OCI-LY3 (cell line): ENCODE measurements at regions not wholly inside any gene's neighbourhood (a gene's known extent, or its start where the extent isn't known, plus 50 kb on each side); places are given as distances from the start of the nearest gene placed in this dataset.

Source experiments
- H2AFZ ChIP-seq: fragments of 200-600, 300-600 bp; shearing (Covaris generic); 2 replicates; pipeline ENCODE4 v1.6.0; 2014; ENCODE audit warnings: antibody characterized with exemption, low read depth, low read length
- H3K27ac ChIP-seq: fragments of 200-600, 300-600 bp; sonication (generic); 2 replicates; pipeline ENCODE4 v1.5.1; 2014; ENCODE audit warnings: mild to moderate bottlenecking, low read length, moderate library complexity, mixed read lengths
- H3K27me3 ChIP-seq: fragments of 200-600, 300-600 bp; sonication (generic); 2 replicates; pipeline ENCODE4 v1.6.1; 2014; ENCODE audit warnings: low read depth, low read length, mixed read lengths
- H3K36me3 ChIP-seq: fragments of 200-600, 300-600 bp; sonication (generic); replicated peaks from 2 replicates; pipeline ENCODE3; 2014; ENCODE audit warnings: low read depth, low read length, mixed read lengths
- H3K4me1 ChIP-seq: fragments of 300-600, 200-600 bp; sonication (generic); 2 replicates; pipeline ENCODE4 v1.6.1; 2014; ENCODE audit warnings: low read length, mixed read lengths
- H3K4me2 ChIP-seq: fragments of 200-600, 300-600 bp; sonication (generic); 2 replicates; pipeline ENCODE4 v1.6.1; 2014; ENCODE audit warnings: low read length, mixed read lengths
- H3K4me3 ChIP-seq: fragments of 300-600, 200-600 bp; sonication (generic); 2 replicates; pipeline ENCODE4 v1.5.1; 2014; ENCODE audit warnings: antibody characterized with exemption, mild to moderate bottlenecking, low read length, moderate library complexity
- H3K79me2 ChIP-seq: fragments of 300-600, 200-600 bp; shearing (Covaris generic); 2 replicates; pipeline ENCODE4 v1.6.1; 2014; ENCODE audit warnings: mild to moderate bottlenecking, low read length, mixed read lengths
- H3K9ac ChIP-seq: fragments of 300-600, 200-600 bp; shearing (Covaris generic); 2 replicates; pipeline ENCODE4 v1.6.0; 2014; ENCODE audit warnings: mild to moderate bottlenecking, low read length, moderate library complexity
- H3K9me3 ChIP-seq: fragments of 200-600, 300-600 bp; shearing (Covaris generic); 2 replicates; pipeline ENCODE4 v1.6.1; 2014; ENCODE audit warnings: low read length, mixed read lengths; ENCODE audit not compliant: insufficient read depth
- H4K20me1 ChIP-seq: fragments of 200-600, 300-600 bp; sonication (generic); 2 replicates; pipeline ENCODE4 v1.6.1; 2016; ENCODE audit warnings: low read length, mixed read lengths; ENCODE audit not compliant: insufficient read depth
- CTCF ChIP-seq: fragments of 200-600, 300-600 bp; sonication (generic); IDR thresholded peaks from 2 replicates; pipeline ENCODE4 v1.5.1; 2014; ENCODE audit warnings: antibody characterized with exemption, low read length, low read depth
- EZH2phosphoT487 ChIP-seq: fragments of 200-600 bp; shearing (Covaris generic); IDR thresholded peaks from 2 replicates; pipeline ENCODE4 v1.6.1; 2018; ENCODE audit warnings: antibody characterized with exemption, mixed run types, low read depth

GRCh38 chr2:105468582-105469042 is 69.8 kb upstream of the FHL2 start:
- H3K4me3 ChIP-seq, result no peak overlapping the region
- peaks cover 15% of the 10 kb centered on the region; the same call in 1 of the 2 replicates for H3K27me3 ChIP-seq
- TF ChIP-seq EZH2phosphoT487, result no peak
- no peaks in the 10 kb centered on the region for H3K4me1 ChIP-seq
- no peaks in the 10 kb centered on the region for H3K79me2 ChIP-seq
- H3K9ac ChIP-seq, result no peak overlapping the region
- no peaks in the 10 kb centered on the region for H3K36me3 ChIP-seq
- no peak overlapping the region for H3K27ac ChIP-seq
- no peaks in the 10 kb centered on the region for H3K9me3 ChIP-seq
- H3K4me2 ChIP-seq, result no peak overlapping the region
- no peaks in the 10 kb centered on the region for H4K20me1 ChIP-seq
- no peak overlapping the region for H2AFZ ChIP-seq

GRCh38 chr2:105464325-105464724 is 65.5 kb upstream of the FHL2 start:
- Histone ChIP-seq H3K36me3 (no peaks in the 10 kb centered on the region), H4K20me1 (no peaks in the 10 kb centered on the region), H3K4me3 (no peak overlapping the region), H3K27ac (no peak overlapping the region), H3K4me1 (no peaks in the 10 kb centered on the region), H3K4me2 (no peak overlapping the region), H3K79me2 (no peaks in the 10 kb centered on the region), H2AFZ (no peak overlapping the region), H3K9ac (no peak overlapping the region), H3K27me3 (0 out of 2 replicates have a peak, but pooled peaks cover 4% of the 10 kb centered on the region), H3K9me3 (no peaks in the 10 kb centered on the region)
- TF ChIP-seq CTCF (no peak), EZH2phosphoT487 (no peak)

GRCh38 chr2:105460048-105460732 is 61.3 kb upstream of the FHL2 start:
- no peaks in the 10 kb centered on the region for H4K20me1 ChIP-seq
- TF ChIP-seq CTCF, result no peak
- TF ChIP-seq EZH2phosphoT487, result no peak
- H2AFZ ChIP-seq, result no peak overlapping the region
- H3K27me3 ChIP-seq, result no peaks in the 10 kb centered on the region
- H3K79me2 ChIP-seq, result no peaks in the 10 kb centered on the region
- no peak overlapping the region for H3K9ac ChIP-seq
- no peak overlapping the region for H3K4me2 ChIP-seq
- H3K27ac ChIP-seq, result no peak overlapping the region
- H3K4me3 ChIP-seq, result no peak overlapping the region
- H3K9me3 ChIP-seq, result no peaks in the 10 kb centered on the region
- H3K4me1 ChIP-seq, result no peaks in the 10 kb centered on the region
- H3K36me3 ChIP-seq, result no peaks in the 10 kb centered on the region

- Histone ChIP-seq H2AFZ (no peak overlapping the region), H4K20me1 (no peaks in the 10 kb centered on the region), H3K4me1 (peaks cover 3% of the 10 kb centered on the region), H3K79me2 (no peaks in the 10 kb centered on the region), H3K36me3 (no peaks in the 10 kb centered on the region), H3K9me3 (no peaks in the 10 kb centered on the region), H3K27ac (no peak overlapping the region), H3K4me3 (no peak overlapping the region), H3K9ac (no peak overlapping the region), H3K27me3 (no peaks in the 10 kb centered on the region), H3K4me2 (no peak overlapping the region)
- TF ChIP-seq EZH2phosphoT487, result no peak
- no peak for TF ChIP-seq CTCF
Observed at GRCh38 chr2:105458076-105458475, 59.2 kb upstream of the FHL2 start.
